Lung microvascular endothelial cell (primary cell): ENCODE measurements at regions not wholly inside any gene's neighbourhood (a gene's known extent, or its start where the extent isn't known, plus 50 kb on each side); places are given as distances from the start of the nearest gene placed in this dataset.
"Not testable (repeated sequence)": the region's sequence is repeated elsewhere in the genome, so short reads cannot be mapped to it uniquely, and the experiment has no call there.

Source experiments
- DNase-seq, 2 donors: peaks; one replicate each; pipeline versions ENCODE4 v3.0.0 to v3.0.0-alpha.2; 2010; ENCODE audit warnings: low read depth in 2 of 2

DNA sequence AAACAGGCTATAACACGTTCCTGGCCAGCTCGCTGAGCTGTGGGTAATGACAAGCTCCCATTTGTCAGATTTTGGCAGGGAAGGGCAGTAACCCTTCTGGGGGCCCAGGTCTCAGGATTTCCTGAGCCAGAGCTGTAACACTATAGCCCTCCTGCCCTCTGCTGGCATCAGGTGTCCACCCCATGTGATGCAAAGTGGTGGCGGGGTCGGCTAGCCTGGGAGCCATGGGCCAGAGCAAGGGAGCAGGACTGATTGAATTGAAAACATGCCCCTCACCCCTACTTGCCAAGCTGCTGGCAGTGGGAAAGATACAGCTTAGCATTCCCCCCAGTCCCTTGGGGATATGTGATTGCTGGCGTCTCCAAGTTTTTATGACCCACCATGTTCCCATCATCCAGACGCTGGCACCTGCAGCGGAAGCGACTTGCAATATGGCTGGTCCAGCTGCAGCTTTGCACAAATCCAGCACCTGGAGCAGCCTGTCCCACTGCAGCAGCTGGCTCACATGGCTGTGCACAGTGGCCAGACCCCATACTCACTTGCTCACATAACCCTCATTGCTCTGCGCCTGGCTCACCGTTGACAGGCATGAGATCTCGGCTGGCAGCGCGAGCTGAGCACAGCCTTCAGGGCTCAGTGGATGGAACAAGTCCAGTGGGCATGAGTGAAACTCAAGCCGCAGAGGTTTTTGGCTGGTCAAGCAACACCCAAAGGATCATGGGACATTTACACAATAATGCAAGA, 1147.8 kb downstream of the JRKL start:
- no peak for DNase-seq

DNA sequence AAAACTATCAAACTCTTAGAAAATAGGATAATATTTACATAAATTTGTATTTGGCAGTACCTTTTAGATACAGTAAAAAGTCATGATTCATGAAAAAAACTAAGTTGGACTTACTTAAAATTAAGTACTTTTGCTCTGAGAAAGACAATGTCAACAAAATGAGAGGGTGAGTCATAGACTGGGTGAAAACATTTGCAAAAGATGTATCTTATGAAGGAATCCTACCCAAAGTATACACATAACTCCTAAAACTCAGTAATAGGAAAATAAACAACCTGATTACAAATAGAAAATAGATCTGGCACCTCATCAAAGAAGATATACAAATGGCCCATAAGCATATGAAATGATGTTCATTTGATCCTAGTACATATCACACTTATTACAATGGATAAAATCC, 1154.6 kb downstream of the JRKL start:
- DNase-seq: no peak

DNA sequence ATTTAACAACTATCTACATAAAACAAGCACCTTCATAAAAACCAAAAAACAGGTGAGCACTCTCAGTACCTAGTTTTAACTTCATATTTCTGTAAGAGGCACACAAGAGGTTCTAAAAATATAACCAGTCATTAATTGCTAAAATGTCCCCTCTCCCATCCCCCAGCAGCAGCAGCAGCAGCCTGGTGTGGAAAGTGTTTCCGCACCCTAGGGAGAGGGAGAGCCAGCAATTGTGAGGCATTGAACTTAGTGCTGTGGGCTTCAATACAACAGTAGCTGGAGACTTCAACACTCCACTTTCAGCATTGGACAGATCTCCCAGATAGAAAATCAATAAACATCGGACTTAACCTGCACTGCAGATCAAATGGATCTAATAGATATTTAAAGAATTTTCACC, 1158.5 kb downstream of the JRKL start:
- no peak for DNase-seq

DNA sequence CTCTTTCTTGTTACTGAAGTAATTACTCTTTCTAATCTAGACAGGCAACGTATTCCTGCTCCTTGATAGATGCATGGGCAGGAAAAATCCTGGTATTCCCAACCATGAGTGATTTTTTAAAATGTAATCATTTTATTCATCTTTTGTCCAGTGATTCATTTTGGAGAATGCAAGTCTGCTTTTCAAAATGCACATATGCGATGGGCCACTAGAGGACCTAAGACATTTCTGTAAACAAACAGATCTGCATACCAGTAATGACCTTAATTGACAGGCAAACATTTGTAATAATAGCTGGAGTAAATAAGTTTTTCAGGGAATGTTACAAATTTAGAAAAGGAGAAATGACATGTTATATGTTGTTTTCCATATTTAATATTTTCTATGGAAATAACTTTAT, 1167.6 kb downstream of the JRKL start:
- no peak for DNase-seq

DNA sequence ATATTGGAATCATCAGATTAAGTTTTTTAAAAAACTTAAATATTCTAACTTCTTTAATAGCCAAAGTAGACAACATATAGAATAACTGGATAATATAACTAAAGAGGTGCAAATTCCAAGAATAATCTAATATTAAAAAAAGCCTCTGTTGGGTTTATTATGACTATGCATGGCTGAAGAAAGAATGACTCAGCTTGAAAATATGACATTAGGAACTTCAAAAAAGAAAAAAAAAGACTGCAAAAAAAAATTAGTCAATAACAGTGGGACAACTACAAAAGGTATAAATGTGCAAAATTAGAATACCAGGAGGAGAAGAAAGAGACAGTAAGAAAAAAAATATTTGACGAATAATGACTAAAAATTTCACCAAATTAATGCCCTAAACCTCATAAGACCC, 1178.0 kb downstream of the JRKL start:
- DNase-seq: no peak

DNA sequence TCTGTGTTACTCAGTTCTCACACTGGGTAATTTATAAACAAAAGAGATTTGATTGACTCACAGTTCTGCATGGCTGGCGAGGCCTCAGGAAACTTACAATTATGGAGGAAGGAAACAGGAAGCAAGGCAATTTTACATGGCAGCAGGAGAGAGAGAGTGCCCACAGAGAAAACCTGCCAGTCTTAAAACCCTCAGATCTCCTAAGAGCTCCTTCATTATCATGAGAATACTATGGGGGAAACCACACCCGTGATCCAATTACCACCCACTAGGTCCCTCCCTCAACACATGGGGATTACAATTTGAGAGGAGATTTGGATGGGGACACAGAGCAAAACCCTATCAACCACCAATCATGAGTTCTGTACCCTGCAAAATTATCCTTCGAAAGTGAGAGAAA, 1180.8 kb downstream of the JRKL start:
- DNase-seq: no peak

DNA sequence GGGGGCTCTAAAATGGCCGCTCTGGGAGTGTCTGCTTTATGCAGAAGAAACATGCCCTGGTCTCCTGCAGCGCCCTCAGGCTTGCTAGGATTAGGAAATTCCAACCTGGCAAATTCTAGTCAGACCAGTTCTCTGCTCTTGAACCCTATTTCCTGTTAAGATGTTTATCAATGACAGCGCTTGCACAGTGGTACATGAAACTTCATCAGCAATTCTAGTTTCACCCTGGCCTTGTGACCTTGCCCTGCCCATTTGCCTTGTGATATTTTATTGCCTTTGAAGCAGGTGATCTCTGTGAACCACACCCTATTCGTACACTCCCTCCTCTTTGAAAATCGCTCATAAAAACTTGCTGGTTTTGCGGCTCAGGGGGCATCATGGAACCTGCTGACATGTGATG, 1184.0 kb downstream of the JRKL start:
- not testable (repeated sequence) for DNase-seq

DNA sequence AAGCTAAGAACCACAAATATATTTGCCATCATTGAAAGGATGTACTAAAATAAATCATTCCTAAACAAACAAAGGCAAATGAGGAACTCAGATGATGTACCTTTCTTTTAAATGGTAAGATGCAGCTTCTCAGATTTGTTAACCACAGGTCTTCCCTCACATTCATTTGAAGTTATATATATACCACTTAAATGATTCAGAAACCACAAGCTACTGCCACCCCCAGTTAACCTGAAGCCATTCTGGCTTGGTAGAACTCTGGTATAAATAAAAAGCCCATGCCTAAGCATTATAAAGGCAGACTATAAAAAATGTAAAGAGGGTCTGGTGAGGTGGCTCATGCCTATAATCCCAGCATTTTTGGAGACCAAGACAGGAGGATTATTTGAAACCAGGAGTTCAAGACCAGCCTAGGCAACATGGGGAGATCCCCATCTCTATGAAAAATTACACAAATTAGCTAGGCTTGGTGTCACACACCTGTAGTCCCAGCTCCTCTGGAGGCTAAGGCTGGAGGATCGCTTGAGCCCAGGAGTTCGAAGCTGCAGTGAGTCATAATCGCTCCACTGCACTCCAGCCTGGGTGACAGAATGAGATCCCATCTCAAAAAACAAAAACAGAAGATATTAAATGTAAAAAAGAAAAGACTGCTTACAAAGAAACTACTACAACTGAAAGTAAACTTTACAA, 1185.3 kb downstream of the JRKL start:
- no peak for DNase-seq

DNA sequence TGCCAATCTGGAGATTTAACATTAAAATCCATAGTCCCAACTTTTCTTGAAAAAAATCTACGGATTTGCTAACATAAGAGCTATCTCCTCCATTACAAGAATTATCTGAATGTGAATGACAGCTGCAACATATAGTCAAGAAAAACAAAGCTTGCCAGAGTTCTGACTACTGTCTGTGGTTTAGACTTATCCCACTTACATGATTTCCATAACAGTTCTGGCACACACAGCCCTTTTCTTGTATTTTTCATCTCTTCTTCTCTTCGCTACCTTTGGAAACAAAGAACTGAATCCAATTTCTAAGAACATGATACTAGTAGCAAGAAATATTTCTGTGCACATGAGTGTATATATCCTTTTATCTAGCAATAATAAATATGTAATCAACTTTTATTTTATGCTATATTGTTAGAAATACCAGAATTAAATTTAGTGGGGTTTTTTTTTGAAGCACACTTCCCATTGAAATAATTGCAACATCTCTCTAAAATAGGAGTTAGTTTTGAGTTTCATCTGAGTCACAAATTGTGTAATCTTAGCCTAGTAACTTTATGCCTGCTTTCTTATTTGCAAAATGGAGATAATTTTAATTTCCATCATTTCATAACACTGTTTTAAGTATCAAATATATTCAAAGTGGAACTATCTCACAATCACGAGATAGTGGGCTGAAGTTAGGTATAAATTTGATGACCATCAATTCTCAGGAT, 1217.6 kb downstream of the JRKL start:
- no peak for DNase-seq

DNA sequence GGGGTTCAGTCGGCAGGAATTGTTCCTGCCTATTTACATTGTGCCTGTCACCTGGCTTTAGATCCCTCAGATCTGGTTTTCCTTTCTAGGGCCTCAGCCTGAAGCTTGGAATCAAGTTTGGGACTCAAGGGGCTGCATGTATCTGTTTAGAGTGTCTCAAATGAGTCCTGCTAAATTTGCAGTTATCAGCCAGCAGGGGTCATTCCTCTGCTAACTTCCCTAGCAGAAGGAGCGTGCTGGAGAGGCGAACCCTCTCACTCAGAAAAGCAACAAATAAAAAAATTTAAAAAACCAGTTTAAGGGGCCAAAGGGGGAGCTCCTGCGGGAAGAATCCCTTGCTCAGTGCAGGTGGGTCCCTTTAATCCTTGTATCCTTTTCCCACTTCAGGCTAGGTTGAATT, 1220.2 kb downstream of the JRKL start:
- peak in 1 of 2 donors; percentile 29 for DNase-seq

DNA sequence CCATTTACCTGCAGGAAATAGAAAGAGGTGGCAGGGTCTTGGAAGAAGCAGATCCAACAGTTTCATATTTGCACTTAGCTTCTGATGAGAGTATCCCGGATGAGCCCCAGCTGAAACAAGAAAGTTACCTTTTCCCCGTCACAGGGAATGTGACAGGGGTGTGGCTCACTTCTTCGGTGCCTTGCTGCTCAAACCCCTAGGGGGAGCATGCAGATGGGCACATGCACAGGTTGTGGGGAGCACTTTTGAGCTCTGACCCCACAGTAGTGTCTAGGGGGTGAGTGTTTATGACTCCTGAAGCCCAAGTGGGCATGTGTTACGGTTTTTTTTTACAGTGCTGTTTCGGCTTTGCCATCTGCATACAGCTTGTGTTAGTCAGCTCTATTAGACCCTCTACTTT, 1221.0 kb downstream of the JRKL start:
- no peak for DNase-seq

DNA sequence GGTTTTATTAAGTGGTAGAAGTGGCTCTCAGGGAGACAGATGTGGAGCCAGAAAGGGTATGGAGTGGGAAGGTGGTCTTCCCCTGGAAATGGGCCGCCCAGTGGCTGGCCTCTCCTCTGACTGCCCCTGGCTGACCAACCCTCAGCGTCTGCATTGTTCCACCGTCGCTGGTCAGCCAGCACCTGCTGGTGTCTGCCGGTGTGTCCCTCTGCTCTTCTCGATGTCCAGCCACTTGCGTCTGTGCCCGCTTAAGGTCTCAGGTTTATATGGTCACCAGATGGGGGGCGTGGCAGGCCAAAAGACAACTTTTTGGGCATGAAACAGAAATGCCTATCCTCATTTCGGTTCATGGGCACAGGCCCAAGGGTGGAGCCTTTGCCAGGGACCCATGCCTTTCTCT, 1221.5 kb downstream of the JRKL start:
- DNase-seq: no peak

DNA sequence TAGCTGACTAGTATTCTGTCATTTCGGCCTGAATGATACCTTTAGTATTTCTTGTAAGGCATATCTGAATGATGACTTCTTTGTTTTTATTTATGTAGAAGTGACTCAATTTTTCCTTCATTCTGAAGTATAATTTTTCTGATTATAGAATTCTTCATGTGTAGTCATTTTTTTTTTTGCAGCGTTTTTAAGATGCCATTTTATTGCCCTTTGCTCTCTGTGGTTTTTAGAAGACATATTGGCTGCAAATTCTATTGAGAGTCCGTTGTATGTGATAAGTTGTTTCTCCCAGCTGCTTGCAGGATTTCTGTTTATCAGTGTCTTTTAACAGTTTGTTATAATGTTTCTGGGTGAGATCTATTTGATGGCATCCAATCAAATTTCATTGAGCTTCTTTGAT, 1224.8 kb downstream of the JRKL start:
- peak in 1 of 2 donors; percentile 40 for DNase-seq

DNA sequence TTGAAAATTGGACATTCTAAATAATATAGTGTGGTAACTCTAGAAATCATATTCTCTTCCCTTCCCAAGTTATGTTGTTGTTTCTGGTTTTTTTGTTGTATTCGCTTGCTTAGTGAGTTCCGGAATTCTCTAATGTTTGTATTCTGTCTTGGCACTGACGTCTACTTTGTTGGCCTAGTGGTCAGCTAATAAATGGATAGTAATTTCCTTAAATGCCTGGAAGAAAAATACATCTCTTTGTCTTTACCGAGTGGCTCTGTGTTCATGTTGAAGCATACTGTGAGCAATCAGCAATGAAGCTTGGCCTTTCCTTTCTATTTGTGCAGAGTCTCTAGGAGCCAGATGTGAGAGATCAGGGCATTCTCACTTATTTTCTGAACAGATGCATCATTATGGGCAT, 1225.7 kb downstream of the JRKL start:
- peak in 1 of 2 donors; percentile 38 for DNase-seq

DNA sequence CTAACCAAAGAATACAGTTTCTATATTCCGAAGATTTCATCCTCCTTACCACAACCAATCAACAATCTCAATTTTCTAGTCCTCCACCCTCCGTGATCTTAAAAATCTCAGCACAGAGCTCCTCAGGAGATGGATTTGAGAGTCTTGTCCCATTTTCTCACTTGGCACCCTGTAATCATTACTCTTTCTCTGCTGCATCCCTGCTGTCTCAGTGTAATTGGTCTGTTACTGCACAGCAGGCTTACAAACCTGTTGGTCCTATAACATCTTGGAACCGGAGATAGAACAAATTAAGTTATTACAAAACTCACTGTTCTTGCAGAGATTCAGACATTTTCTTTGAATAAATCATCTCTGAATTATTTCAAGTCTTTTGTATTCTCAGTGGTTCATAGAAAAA, 1227.2 kb downstream of the JRKL start:
- no peak for DNase-seq

DNA sequence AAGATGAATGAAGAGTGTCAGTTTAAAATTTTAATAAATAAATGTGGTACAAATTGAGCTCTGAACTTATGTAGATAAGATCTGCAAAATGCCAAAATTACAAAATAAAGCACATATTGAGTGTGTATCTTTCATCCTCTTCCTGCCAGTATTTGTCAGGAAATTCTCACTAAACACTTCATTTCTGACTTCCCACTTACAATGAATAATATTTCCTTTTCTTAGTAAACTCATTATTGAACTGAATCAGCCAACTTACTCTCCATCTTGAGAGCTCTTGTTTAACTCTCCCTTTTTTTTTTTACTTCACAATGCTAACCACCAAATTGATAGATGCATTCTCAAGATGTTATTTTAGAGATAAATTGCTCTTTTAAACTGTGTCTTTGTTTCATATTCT, 1230.2 kb downstream of the JRKL start:
- DNase-seq: peak in 1 of 2 donors; percentile 34

DNA sequence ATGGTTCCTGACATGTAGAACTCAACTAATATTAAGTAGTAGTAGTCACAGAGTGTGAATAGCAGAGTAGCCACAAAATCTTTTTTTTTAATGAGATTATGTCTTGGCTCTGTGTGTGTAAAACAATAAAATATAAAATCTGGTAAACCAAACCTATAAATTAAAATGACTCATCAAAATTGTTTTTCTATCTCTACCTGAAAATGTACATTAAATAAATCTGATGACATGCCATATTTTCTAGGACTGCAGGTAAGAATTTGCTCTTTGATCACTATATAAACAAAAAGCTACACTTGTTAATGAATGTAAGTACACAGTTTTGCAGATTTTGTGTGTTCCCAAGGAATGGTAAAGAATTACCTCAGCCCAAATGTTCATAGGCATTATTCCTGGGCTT, 1231.5 kb downstream of the JRKL start:
- no peak for DNase-seq

DNA sequence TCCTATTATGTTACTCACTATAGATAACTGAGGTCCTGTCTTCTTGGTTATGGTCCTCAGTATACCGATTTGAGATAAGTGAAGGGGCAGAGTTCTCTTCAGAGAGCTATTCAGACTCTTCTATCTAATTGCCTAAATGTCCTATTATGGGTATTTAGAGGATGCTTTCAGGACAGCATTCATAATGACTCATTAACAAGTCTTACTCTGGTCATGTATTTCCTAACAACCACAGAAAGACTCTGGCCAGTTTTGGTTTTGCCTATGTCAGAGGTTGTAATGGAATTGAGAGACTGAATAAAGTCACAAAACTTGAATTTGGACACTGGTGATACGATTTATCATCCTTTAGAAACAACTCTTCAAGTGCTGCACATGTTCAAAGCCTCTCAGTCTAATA, 1233.0 kb downstream of the JRKL start:
- DNase-seq: no peak

DNA sequence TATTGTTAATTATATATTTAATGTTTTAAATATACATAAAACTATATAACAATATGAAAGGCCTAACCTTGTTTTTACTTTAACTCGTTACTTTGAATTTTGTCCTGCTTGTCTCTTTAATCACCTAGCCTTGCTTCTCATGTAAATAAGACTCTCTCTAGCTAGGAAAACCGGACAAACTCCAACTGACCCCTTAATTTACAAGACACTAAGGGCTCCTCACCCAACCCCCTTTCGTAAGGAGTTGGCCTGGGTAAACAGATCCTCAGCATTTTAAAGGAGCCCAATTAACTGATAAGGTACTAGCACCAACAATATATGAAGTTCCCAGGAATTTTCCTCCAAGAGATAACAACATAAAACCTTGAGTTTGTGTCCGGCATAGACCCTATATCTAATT, 1246.9 kb downstream of the JRKL start:
- not testable (repeated sequence) for DNase-seq

DNA sequence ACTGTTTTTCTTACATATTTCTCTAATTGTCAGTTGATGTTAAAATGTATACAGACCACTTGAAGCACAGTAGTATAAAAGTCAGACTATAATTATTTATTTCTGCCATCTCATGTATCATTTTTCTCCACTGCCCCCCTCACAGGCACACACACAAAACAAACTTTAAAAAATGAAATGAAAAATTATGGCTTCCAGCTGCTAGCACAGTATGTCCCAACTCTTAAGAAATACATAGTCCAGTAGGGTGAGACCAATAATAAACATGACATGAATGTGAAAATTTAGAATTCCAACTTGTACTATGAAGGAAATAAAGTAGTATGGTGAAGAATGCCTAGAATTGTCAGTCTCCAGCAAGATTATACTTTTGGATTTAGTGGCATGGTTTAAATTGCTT, 1247.9 kb downstream of the JRKL start:
- DNase-seq: no peak

DNA sequence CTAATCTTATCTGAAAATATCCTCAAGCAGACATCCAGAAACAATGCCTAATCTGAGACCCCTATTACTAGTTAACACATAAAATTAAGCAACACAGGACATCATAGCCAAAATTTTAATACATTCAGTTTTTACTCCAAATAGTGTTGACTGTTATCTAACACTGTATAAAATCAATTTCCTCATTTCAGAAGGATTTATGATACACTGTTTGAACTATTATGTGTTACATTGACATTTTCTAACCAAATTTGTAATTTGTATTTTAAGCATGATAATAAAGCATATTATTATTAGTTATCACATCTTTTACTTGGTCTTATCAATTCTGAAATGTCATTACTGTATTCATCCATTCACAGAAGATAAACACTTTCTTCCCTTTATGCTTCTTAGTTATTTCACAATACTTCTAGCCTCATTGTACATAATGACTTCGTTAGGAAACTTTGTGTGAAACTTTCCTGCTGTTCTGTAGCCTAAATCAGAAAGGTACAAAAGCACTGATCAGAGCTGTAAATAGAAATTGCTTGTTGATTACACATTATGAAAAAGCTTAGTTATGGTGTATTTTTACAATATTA, 1248.9 kb downstream of the JRKL start:
- DNase-seq: no peak

DNA sequence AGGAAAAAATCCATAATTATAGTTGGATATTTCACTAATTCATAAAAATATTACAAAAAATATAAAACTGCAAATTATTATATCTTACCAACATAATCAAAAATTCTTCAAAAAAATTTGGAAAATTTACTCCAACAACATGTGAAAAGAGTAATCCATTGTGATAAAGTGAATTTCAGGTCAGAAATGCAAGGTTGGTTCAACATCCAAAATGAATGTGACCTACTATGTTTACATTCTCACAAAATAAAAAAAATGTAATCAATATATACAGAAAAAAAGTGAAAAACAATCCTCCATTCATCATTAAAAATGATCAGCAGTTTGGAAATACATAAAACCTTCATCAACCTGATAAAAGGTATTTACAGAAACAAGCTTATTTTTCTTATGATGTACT, 1252.2 kb downstream of the JRKL start:
- DNase-seq: no peak
